ENCODE measurements at regions not wholly inside any gene's neighbourhood (a gene's known extent, or its start where the extent isn't known, plus 50 kb on each side); places are given as distances from the start of the nearest gene placed in this dataset.

DNA sequence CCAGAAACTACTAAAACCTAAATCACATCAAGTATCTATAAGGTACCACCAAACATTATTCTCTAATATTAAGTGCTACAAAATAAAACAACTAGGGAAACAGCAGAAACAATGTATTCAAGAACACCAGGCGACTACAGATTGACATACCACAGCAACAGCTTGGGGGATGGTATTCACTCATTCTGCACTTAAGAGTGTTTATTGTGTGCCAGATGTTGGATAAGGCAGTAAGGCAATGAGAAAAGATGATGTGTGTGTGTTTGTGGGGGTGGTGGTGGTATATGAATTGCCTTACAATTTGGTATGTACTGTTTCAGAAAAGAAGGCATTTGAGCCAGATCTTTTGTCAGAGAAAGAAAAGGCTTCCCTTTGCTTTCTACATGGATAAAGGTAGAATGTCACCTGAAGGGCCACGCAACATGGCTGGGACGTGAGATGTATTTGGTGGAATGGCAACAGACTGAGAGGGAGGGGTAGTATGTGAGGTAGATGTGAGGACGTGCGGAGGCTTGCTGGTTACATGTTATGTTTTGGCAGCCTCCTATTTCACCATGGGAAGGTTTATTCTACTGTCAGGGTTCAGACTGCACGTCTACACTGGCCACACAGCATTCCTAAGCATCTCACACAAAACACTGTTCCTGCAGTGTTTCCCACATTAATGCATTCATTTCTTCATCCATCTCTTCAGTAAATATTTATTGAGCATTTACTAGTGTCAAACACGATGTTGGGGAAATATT, 300.7 kb downstream of the KLF12 start:
- ATAC-seq (no peak), DNase-seq (ENCODE audit: low read depth, low spot score) (no peak)
- intact Hi-C loops (cut with micrococcal nuclease; ENCODE audit: unreplicated experiment) (loop anchor here (10.0 kb wide), 2 partner anchors 301 to 451 kb away; partner anchors contain the start of gene KLF12), in situ Hi-C loops (cut with HindIII; ENCODE audit: low pct_unique_long_range_greater_than_20kb, low sequenced_read_pairs) (no loop called here)
- no peaks in the 10 kb centered on the region for H3K9me3 ChIP-seq (ENCODE audit: control insufficient read depth, insufficient read depth, low read depth, low read length)
- CTCF ChIA-PET: interaction anchor here (0.7 kb wide), 1 partner anchor 15 kb away, joined by 3 read pairs; no protein-coding TSS in a partner anchor
- H3K36me3 ChIP-seq (ENCODE audit: control insufficient read depth, insufficient read depth, low read length): no peaks in the 10 kb centered on the region; the same call in 1 of the 2 replicates
- H3K4me1 ChIP-seq (ENCODE audit: control insufficient read depth, insufficient read depth, low read length): no peaks in the 10 kb centered on the region; the same call in 1 of the 2 replicates
- no peak overlapping the region for H3K4me3 ChIP-seq (ENCODE audit: low read depth in 2 of 2, low read length in 2 of 2)
- POLR2A ChIA-PET: no interaction called here
- no peaks in the 10 kb centered on the region for H3K27me3 ChIP-seq (ENCODE audit: control insufficient read depth, insufficient read depth, low read length)
- no peak for TF ChIP-seq REST (IDR thresholded peaks at IDR 0.05; ENCODE audit: insufficient read depth in 1 of 2, low read depth in 2 of 2, low read length in 1 of 2)
- no peak overlapping the region for H3K27ac ChIP-seq (ENCODE audit: low read length)
- BruUV-seq (replicated peaks): no TSS peak

- DNase-seq (ENCODE audit: low read depth, low spot score): no peak
- TF ChIP-seq REST (IDR thresholded peaks at IDR 0.05; ENCODE audit: insufficient read depth in 1 of 2, low read depth in 2 of 2, low read length in 1 of 2) (no peak), TCF7L2 (IDR thresholded peaks at IDR 0.05; ENCODE audit: low read depth, low read length) (no peak), SIN3A (IDR thresholded peaks at IDR 0.05; ENCODE audit: borderline replicate concordance, insufficient read depth, low read depth, low read length) (no peak), POLR2AphosphoS5 (IDR thresholded peaks at IDR 0.05; ENCODE audit: low read depth, low read length) (no peak)
- TF ChIP-seq, protein P1, sequence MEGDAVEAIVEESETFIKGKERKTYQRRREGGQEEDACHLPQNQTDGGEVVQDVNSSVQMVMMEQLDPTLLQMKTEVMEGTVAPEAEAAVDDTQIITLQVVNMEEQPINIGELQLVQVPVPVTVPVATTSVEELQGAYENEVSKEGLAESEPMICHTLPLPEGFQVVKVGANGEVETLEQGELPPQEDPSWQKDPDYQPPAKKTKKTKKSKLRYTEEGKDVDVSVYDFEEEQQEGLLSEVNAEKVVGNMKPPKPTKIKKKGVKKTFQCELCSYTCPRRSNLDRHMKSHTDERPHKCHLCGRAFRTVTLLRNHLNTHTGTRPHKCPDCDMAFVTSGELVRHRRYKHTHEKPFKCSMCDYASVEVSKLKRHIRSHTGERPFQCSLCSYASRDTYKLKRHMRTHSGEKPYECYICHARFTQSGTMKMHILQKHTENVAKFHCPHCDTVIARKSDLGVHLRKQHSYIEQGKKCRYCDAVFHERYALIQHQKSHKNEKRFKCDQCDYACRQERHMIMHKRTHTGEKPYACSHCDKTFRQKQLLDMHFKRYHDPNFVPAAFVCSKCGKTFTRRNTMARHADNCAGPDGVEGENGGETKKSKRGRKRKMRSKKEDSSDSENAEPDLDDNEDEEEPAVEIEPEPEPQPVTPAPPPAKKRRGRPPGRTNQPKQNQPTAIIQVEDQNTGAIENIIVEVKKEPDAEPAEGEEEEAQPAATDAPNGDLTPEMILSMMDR (IDR thresholded peaks at IDR 0.05): no peak
- intact Hi-C loops (cut with micrococcal nuclease; ENCODE audit: unreplicated experiment) (loop anchor here (10.0 kb wide), 2 partner anchors 302 to 452 kb away; partner anchors contain the start of gene KLF12), in situ Hi-C loops (cut with HindIII; ENCODE audit: low pct_unique_long_range_greater_than_20kb, low sequenced_read_pairs) (no loop called here)
- H3K27ac ChIP-seq (ENCODE audit: low read length): no peak overlapping the region
- H3K9me3 ChIP-seq (ENCODE audit: control insufficient read depth, insufficient read depth, low read depth, low read length): no peaks in the 10 kb centered on the region
- CTCF ChIA-PET: no interaction called here
- no peak overlapping the region for H3K4me3 ChIP-seq (ENCODE audit: low read depth in 2 of 2, low read length in 2 of 2)
- H3K4me1 ChIP-seq (ENCODE audit: control insufficient read depth, insufficient read depth, low read length): no peaks in the 10 kb centered on the region; the same call in 1 of the 2 replicates
- no peaks in the 10 kb centered on the region; the same call in 1 of the 2 replicates for H3K36me3 ChIP-seq (ENCODE audit: control insufficient read depth, insufficient read depth, low read length)
- BruUV-seq (replicated peaks): no TSS peak
- no peak for ATAC-seq
- no peaks in the 10 kb centered on the region for H3K27me3 ChIP-seq (ENCODE audit: control insufficient read depth, insufficient read depth, low read length)
- POLR2A ChIA-PET: no interaction called here
Observed at GRCh38 chr13:73832825-73833224, 301.4 kb downstream of the KLF12 start.
